Pancreas (tissue), 10 donors: ENCODE measurements at regions not wholly inside any gene's neighbourhood (a gene's known extent, or its start where the extent isn't known, plus 50 kb on each side); places are given as distances from the start of the nearest gene placed in this dataset.
"Not testable (repeated sequence)": the region's sequence is repeated elsewhere in the genome, so short reads cannot be mapped to it uniquely, and the experiment has no call there.

Source experiments
- ATAC-seq, 4 donors: fragments of 200-7000 bp; cut with Tn5 transposase; one replicate each; pipeline versions ENCODE4 v1.8.0 to v1.9.1; 2020; ENCODE audit warnings: mild to moderate bottlenecking in 4 of 4, moderate library complexity in 4 of 4
- DNase-seq, 6 donors: peaks; one replicate each; pipeline ENCODE4 v3.0.0-alpha.2; 2020
- FAIRE-seq: peaks from 2 replicates; lab custom pipeline; 2012; peaks lifted over from hg19 to GRCh38; lab: Jason Lieb, UNC
- H3K27ac ChIP-seq, 4 donors: fragments of 200-600 bp; sonication (generic); 1 replicate in 3 of 4; 2 replicates in 1 of 4; pipeline versions ENCODE4 v1.5.0 to v1.8.0; 2020
- H3K27me3 ChIP-seq, 4 donors: fragments of 200-600 bp; one replicate each; pipeline ENCODE4 v1.8.0; 2021
- H3K36me3 ChIP-seq, 3 donors: fragments of 200-600 bp; sonication (generic) in 1 of 3; one replicate each; pipeline versions ENCODE4 v1.5.0 to v1.8.0; 2020 to 2021
- H3K4me1 ChIP-seq, 3 donors: fragments of 200-600 bp; one replicate each; pipeline ENCODE4 v1.8.0; 2021
- H3K4me3 ChIP-seq, 4 donors: fragments of 200-600 bp; sonication (generic) in 2 of 4; one replicate each; pipeline versions ENCODE4 v1.5.0 to v1.8.0; 2020 to 2021
- H3K9me3 ChIP-seq, 4 donors: fragments of 200-600 bp; one replicate each; pipeline ENCODE4 v1.8.0; 2021
- CTCF ChIP-seq, 4 donors: fragments of 200-600 bp; sonication (generic) in 3 of 4; IDR thresholded peaks; one replicate each; pipeline versions ENCODE4 v1.5.0 to v1.8.0; 2021; ENCODE audit warnings: antibody characterized with exemption in 4 of 4
- WGBS, 2 donors: extraction: QIAGEN DNeasy Blood & Tissue Kit; methylation state at CpG; one replicate each; pipeline ENCODE4 v1.1.7; 2013; 5-methylcytosine and 5-hydroxymethylcytosine counted together
- intact Hi-C, 3 donors: fragments of 100-400 bp; cut with DNase I; formaldehyde crosslinking; loops; one replicate each; pipeline versions ENCODE4 v1.11.1 to v1.14.2; 2022
- donor health status: healthy with polysubstance abuse.
- donor health status: DM: no; HTN: no; CAD: no; lungs with moderate emphysema.
- donor health status: DM: no; HTN: no; CAD: no.
- donor health status: control.
- donor health status: control.
- donor health status: Bipolar disorder and iron deficiency.
- donor health status: DM: yes; HTN: yes; CAD: no.
- donor health status: DM: no; HTN: no; CAD: no.
- donor health status: DM: no; HTN: no; CAD: no.
- donor health status: DM: yes; HTN: yes; CAD: no.

GRCh38 chr6:93833326-93833725, 414.0 kb upstream of the EPHA7 start:
- 84 to 89% methylated on average over 8 to 12 of the region's 12 CpGs for WGBS, 2 donors
- H3K4me1 ChIP-seq, intact Hi-C loops, H3K36me3 ChIP-seq, H3K9me3 ChIP-seq, H3K27me3 ChIP-seq, H3K27ac ChIP-seq, H3K4me3 ChIP-seq, FAIRE-seq, DNase-seq, ATAC-seq: not testable (repeated sequence)

- ATAC-seq, H3K27ac ChIP-seq, intact Hi-C loops, H3K9me3 ChIP-seq, H3K4me1 ChIP-seq, H3K36me3 ChIP-seq, DNase-seq, H3K27me3 ChIP-seq, FAIRE-seq, H3K4me3 ChIP-seq: not testable (repeated sequence)
Measured at GRCh38 chr6:93829757-93830156, 410.4 kb upstream of the EPHA7 start.

- intact Hi-C loops = no loop called here
- no peak for DNase-seq
- Histone ChIP-seq H3K9me3 (no peaks in the 10 kb centered on the region), H3K4me1 (no peaks in the 10 kb centered on the region), H3K27ac (no peak overlapping the region), H3K4me3 (no peak overlapping the region), H3K27me3 (no peaks in the 10 kb centered on the region), H3K36me3 (no peaks in the 10 kb centered on the region)
- no peak for FAIRE-seq
- TF ChIP-seq CTCF (IDR thresholded peaks at IDR 0.05) = no peak
- ATAC-seq = no peak
- 64 to 79% methylated on average over 1 of the region's 1 CpG for WGBS, 2 donors
Measured at GRCh38 chr6:93829009-93829408, 409.6 kb upstream of the EPHA7 start.

GRCh38 chr6:93828553-93828952, 409.2 kb upstream of the EPHA7 start:
- FAIRE-seq = no peak
- Histone ChIP-seq H3K36me3 (no peaks in the 10 kb centered on the region), H3K9me3 (no peaks in the 10 kb centered on the region), H3K27ac (no peak overlapping the region), H3K27me3 (no peaks in the 10 kb centered on the region), H3K4me3 (no peak overlapping the region), H3K4me1 (no peaks in the 10 kb centered on the region)
- no peak for ATAC-seq
- no peak for DNase-seq
- WGBS, 2 donors = 60 to 79% methylated on average over 2 of the region's 2 CpGs
- intact Hi-C loops = no loop called here
- TF ChIP-seq CTCF (IDR thresholded peaks at IDR 0.05) = no peak

- DNase-seq (no peak), ATAC-seq (no peak), FAIRE-seq (no peak)
- Histone ChIP-seq H3K4me3 (no peak overlapping the region), H3K27me3 (no peaks in the 10 kb centered on the region), H3K27ac (no peak overlapping the region), H3K4me1 (no peaks in the 10 kb centered on the region), H3K36me3 (no peaks in the 10 kb centered on the region), H3K9me3 (no peaks in the 10 kb centered on the region)
- WGBS, 2 donors = 83 to 96% methylated on average over 1 of the region's 1 CpG
- no peak for TF ChIP-seq CTCF (IDR thresholded peaks at IDR 0.05)
- intact Hi-C loops = no loop called here
Measured at GRCh38 chr6:93827728-93828127, 408.4 kb upstream of the EPHA7 start.

GRCh38 chr6:93825950-93826349, 406.6 kb upstream of the EPHA7 start:
- FAIRE-seq = no peak
- H3K4me1 ChIP-seq = no peaks in the 10 kb centered on the region
- intact Hi-C loops = no loop called here
- TF ChIP-seq CTCF (IDR thresholded peaks at IDR 0.05) = no peak
- H3K27me3 ChIP-seq = no peaks in the 10 kb centered on the region
- H3K9me3 ChIP-seq = no peaks in the 10 kb centered on the region
- no peak overlapping the region for H3K27ac ChIP-seq
- no peak overlapping the region for H3K4me3 ChIP-seq
- no peak for ATAC-seq
- DNase-seq = no peak
- H3K36me3 ChIP-seq = no peaks in the 10 kb centered on the region
